ENCODE measurements at regions not wholly inside any gene's neighbourhood (a gene's known extent, or its start where the extent isn't known, plus 50 kb on each side); places are given as distances from the start of the nearest gene placed in this dataset.

DNA sequence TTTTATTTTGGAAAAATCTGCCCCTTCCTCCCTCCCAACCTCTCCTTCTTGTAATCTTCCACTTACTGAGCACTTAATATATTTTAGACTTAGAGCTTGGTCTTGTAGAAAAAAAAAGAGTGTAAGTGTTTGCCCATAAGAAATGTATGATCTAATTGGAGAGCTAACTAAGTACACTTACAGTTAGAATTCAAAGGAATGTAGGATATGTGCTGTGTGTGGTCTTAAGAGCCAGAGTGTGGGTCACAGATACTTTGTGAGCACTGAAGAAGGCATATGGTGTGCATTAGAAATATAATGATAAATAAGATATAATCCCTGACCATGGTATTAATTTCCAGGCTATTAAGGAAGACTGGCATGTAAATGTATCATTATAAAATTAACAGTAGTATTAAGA is 91.8 kb upstream of the ZNF521 start:
- DNase-seq (ENCODE audit: low spot score): no peak

DNA sequence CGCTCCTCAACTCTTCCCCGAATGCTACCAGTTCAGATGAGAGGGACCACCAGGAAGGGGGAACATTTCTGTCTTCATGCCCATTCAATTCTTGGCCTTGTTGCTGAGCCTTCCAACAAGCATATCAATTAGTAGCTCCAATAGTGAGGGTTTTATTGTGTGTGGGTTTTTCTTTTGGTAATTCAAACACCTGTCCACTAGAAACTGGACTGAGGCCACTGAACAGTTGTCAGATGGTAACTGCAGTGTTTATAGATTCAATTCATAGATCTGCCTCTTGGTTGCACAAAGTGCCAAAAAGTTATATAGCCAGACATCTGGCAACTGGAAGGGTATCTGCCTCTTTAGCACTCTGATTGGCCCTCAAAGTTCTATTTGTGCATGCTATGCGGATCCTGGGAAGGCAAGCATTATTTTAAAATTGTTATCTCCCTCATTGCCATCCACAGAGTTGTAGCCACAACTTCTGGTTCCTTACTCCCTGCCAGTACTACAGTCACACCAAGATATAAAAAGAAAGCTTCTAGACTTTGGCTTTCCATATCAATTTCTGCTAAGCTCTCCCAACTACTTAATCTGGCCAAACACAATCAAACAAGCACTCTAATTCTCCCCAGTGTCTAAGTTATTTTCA is 83.3 kb upstream of the ZNF521 start:
- DNase-seq (ENCODE audit: low spot score): no peak

DNA sequence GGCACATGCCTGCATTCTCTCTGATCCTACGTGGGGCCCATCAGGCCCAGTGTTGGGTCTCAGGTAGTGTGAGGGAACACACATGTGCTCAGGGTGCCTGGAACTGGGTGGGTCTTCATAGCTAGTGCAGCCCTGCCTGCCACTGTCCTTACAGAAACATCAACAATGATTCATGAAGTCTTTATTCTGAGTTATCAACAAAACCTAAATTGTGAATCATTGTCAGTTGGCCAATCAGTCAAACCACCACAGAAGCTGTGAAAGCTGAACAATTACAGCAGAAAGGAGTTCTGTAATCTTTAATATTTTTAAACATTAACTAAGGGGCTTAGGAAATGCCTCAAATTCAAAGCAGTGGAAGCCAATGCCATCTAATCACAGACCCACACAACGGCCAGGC is 82.8 kb upstream of the ZNF521 start:
- DNase-seq (ENCODE audit: low spot score): no peak

DNA sequence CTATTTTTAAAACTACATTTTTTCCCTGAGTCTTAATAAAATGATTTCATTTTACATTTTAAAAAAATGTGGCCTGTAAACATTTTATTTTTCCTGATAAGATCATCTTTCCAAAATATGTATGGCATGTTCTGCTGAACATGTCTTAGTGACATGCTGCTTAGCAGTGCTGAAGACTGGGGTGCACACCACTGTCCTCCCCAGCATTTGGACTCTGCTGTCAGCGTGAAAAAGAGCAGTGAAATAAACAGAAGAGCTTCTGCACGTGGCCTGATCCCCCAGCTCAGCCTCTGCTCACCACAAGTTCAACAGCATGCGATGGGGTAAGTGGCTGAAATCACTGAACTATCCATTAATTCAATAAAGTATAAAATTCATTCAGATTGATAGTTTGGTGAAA is 81.6 kb upstream of the ZNF521 start:
- no peak for DNase-seq (ENCODE audit: low spot score)

DNA sequence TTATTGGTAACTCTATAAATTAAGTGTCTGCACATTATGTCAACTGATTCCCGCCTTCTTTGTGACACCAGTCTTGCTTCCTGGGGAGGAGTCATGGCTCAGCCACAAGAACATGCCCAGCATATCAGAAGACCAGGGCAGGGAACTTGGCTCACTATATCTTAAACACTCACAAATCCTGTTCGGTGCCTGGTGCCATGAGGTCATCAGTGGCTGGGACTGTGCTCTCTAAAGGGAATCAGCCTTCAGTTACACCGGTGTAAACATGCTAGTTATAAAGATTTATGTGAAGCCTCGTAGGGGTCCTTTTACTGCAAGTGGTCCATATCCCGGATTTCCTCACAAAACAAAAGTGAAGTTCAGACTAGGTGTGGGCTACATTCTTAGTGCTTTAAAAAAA is 73.1 kb upstream of the ZNF521 start:
- DNase-seq (ENCODE audit: low spot score): peak; percentile 13

DNA sequence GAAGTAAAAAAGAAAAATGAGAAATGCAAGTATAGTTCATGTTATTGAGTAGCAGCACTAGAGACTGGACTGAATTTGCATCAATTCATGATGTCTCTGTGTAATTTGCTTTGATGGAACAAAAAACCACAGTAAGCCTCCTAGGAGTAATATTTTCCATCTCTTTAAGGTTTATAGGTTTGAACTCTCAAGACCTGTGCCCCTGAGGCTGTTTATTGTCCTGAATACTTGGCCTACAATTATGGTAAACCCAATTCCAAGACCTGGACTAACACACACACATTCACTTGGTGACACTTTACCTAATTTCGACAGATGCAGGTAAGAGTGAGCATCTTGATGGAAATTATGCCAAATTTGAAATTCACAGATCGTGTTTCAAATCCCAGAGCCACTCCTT is 71.8 kb upstream of the ZNF521 start:
- no peak for DNase-seq (ENCODE audit: low spot score)

DNA sequence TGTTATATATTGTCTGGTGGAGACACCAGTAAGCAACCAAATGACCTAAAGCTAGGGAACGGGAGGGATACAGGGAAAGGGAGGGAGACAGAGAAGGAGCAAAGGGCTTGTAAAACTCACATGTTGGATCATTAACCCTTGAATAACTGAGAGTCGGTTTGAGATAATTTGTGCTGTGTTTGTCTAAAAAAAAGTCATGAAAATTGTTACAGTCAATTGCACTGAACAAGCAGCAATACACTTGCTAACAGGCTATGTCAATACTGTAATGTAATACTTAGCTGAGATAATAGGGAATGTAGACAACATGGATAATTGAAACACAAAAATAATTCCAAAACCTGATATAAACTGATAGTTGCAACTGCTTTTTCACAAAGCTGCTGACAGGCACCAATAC is 71.3 kb upstream of the ZNF521 start:
- no peak for DNase-seq (ENCODE audit: low spot score)

DNA sequence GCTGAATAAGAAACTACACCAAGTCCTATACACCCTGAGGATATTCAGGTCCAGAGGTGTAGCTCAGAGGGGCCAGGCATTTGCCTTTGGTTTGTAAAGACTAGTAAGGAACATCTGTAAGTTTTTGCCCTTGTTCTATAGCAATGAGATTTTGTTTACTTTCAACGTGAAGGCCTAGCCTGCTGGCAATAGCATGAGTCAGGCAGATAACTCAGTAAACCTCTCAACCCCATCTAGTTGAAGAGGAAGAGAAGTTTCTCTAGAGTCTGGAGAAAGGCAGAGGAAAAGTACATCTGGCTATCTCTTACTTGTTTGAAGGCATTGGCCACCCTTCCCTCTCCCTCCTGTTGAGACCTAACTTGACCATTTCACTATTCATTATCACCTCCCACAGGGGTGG is 70.3 kb upstream of the ZNF521 start:
- no peak for DNase-seq (ENCODE audit: low spot score)

DNA sequence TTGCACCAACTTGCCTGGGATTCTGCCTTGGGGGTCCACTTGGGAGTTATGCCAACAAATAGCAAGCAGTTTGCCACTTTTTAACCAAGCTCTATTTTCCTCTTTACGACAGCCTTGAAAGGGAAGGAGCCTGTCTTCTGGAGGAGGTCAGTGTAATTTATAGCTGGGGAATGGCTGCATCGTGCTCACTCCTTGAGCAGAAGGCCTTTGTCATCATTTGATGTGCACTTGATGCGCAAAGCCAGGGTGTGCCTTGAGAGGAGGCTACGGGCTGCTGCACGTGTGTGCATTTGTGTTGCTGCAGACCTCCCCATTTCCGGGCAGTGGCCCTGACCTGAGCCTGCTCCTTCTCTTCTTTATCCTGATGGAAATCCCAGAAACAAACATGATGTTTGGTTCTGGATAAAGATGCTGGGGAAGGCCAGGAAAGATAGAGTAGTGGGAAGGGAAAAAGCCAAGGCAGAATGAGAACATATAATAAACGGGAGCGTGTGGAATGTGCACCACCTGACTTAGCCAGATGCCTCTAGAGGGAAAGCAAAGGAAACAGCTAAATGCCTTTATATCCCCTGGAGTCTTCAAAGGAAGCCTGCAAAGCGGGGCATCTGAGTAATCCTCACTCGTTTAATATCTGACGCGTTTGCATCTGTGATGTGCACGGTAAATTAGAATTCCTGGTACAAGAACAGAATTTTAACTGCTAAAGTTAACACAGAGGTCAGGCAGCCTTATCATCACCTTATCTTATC is 68.3 kb upstream of the ZNF521 start:
- DNase-seq (ENCODE audit: low spot score): no peak

DNA sequence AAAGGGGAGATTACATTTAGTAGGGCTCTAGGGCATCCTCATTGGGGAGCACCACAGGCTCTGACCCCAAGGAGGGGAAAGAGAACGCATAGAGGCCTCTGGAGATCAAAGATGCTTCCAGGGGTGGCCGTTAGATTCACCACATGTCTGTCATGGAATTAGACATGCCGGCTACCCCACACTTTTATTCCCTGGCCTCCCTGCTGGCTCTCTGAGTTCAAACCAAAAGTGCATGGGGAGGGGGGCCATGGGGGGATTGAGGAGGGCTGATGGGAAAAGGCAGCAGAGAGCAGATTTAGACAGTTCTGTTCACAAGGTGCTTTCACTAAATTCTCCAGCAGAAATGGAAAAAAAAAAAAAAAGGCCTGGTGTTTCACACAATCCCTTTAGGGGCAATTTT is 64.4 kb upstream of the ZNF521 start:
- DNase-seq (ENCODE audit: low spot score): no peak

DNA sequence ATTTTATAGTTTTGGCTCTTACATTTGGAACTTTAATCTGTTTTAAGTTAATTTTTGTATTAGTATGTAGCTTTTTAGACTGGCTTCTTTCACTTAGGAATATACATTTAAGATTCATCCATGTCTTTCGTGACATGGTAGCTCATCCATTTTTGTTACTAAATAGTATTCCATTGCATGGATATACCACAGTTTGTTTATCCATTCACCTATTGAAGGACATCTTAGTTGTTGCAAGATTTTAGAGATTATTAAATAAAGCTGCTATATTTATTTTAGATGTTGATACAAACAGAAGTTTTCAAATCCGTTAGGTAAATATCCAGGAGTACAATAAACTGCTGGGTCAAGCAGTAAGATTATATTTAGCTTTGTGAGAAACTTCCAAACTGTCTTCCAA is 58.0 kb upstream of the ZNF521 start:
- no peak for DNase-seq (ENCODE audit: low spot score)

DNA sequence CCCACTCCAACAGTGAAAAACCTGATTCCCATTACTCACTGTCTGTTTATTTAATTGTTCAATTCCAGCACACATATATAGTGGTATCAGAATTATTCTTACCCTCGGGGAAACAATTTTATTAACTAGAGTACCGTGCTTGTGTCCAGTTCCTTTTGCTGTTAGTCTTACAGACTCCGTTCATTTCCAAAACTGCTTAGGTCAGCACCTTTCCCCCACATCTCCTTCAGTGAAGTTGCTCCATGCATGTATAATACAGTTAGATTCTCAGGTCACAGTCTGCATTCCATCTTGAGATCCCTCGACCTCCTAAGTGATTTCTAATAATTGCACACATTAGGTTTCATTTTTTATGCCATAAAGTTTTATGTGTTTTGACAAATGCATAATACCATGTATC is 56.3 kb upstream of the ZNF521 start:
- no peak for DNase-seq (ENCODE audit: low spot score)

Measured in AG20443 (cell line).